ENCODE measurements at regions not wholly inside any gene's neighbourhood (a gene's known extent, or its start where the extent isn't known, plus 50 kb on each side); places are given as distances from the start of the nearest gene placed in this dataset.
"Not testable (repeated sequence)": the region's sequence is repeated elsewhere in the genome, so short reads cannot be mapped to it uniquely, and the experiment has no call there.

- no peak overlapping the region for H3K27ac Mint-ChIP-seq
- DNase-seq: no peak
- H3K36me3 Mint-ChIP-seq (ENCODE audit: low read depth): no peaks in the 10 kb centered on the region
- H3K9me3 Mint-ChIP-seq: peaks cover 29% of the 10 kb centered on the region
- no peaks in the 10 kb centered on the region for H3K4me1 Mint-ChIP-seq
- no peak for TF ChIP-seq CTCF (IDR thresholded peaks at IDR 0.05)
- no peaks in the 10 kb centered on the region for H3K27me3 Mint-ChIP-seq (ENCODE audit: low read depth, poor library complexity)
- H3K4me3 Mint-ChIP-seq: no peak overlapping the region
Observed at GRCh38 chr5:130627145-130627544, 537.9 kb downstream of the HINT1 start.

- Mint-ChIP-seq H3K36me3 (ENCODE audit: low read depth) (no peaks in the 10 kb centered on the region), H3K27ac (no peak overlapping the region), H3K27me3 (ENCODE audit: low read depth, poor library complexity) (no peaks in the 10 kb centered on the region), H3K9me3 (peaks cover 26% of the 10 kb centered on the region), H3K4me1 (no peaks in the 10 kb centered on the region), H3K4me3 (no peak overlapping the region)
- no peak for DNase-seq
- no peak for TF ChIP-seq CTCF (IDR thresholded peaks at IDR 0.05)
Observed at GRCh38 chr5:130624805-130625204, 540.3 kb downstream of the HINT1 start.

GRCh38 chr5:130616161-130616560, 548.9 kb downstream of the HINT1 start:
- TF ChIP-seq CTCF (IDR thresholded peaks at IDR 0.05): no peak
- no peaks in the 10 kb centered on the region for H3K4me1 Mint-ChIP-seq
- H3K27me3 Mint-ChIP-seq (ENCODE audit: low read depth, poor library complexity): peaks cover 2% of the 10 kb centered on the region
- H3K27ac Mint-ChIP-seq: no peak overlapping the region
- H3K36me3 Mint-ChIP-seq (ENCODE audit: low read depth): no peaks in the 10 kb centered on the region
- no peak for DNase-seq
- H3K9me3 Mint-ChIP-seq: peaks cover 21% of the 10 kb centered on the region
- H3K4me3 Mint-ChIP-seq: no peak overlapping the region

- Mint-ChIP-seq H3K4me1 (no peaks in the 10 kb centered on the region), H3K27me3 (ENCODE audit: low read depth, poor library complexity) (no peaks in the 10 kb centered on the region), H3K4me3 (no peak overlapping the region), H3K36me3 (ENCODE audit: low read depth) (no peaks in the 10 kb centered on the region), H3K27ac (no peak overlapping the region), H3K9me3 (no peaks in the 10 kb centered on the region)
- no peak for DNase-seq
- TF ChIP-seq CTCF (IDR thresholded peaks at IDR 0.05): no peak
Observed at GRCh38 chr5:130605234-130605633, 559.8 kb downstream of the HINT1 start.

- not testable (repeated sequence) for H3K4me3 Mint-ChIP-seq; H3K27me3 Mint-ChIP-seq (ENCODE audit: low read depth, poor library complexity); H3K27ac Mint-ChIP-seq; H3K36me3 Mint-ChIP-seq (ENCODE audit: low read depth); H3K4me1 Mint-ChIP-seq; DNase-seq
- peaks cover 37% of the 10 kb centered on the region for H3K9me3 Mint-ChIP-seq
Observed at GRCh38 chr5:130596647-130597046, 568.4 kb downstream of the HINT1 start.

- no peak for TF ChIP-seq CTCF (IDR thresholded peaks at IDR 0.05)
- Mint-ChIP-seq H3K4me3 (no peak overlapping the region), H3K27me3 (ENCODE audit: low read depth, poor library complexity) (no peaks in the 10 kb centered on the region), H3K36me3 (ENCODE audit: low read depth) (no peaks in the 10 kb centered on the region), H3K9me3 (peaks cover 4% of the 10 kb centered on the region), H3K27ac (no peak overlapping the region), H3K4me1 (no peaks in the 10 kb centered on the region)
- no peak for DNase-seq
Observed at GRCh38 chr5:130580264-130580663, 584.8 kb downstream of the HINT1 start.
